Thyroid gland (tissue), 4 donors: ENCODE measurements at regions not wholly inside any gene's neighbourhood (a gene's known extent, or its start where the extent isn't known, plus 50 kb on each side); places are given as distances from the start of the nearest gene placed in this dataset.

Experiments used
- POLR2A ChIP-seq, 2 donors: fragments of 450-650 bp; IDR thresholded peaks; one replicate each; pipeline ENCODE4 v1.6.1; 2017; ENCODE audit warnings: antibody characterized with exemption in 2 of 2, mild to moderate bottlenecking in 2 of 2, moderate library complexity in 1 of 2
- TF ChIP-seq, protein P1 (sequence below), 6 experiments: fragments of 200-600 bp in 3 of 6; fragments of 450-650 bp in 3 of 6; sonication (generic) in 3 of 6; IDR thresholded peaks; one replicate each; pipeline ENCODE4 v1.5.1; 2016 to 2019; ENCODE audit warnings: antibody characterized with exemption in 6 of 6, mild to moderate bottlenecking in 2 of 6, inconsistent platforms in 1 of 6, moderate library complexity in 1 of 6

- TF ChIP-seq, protein P1, sequence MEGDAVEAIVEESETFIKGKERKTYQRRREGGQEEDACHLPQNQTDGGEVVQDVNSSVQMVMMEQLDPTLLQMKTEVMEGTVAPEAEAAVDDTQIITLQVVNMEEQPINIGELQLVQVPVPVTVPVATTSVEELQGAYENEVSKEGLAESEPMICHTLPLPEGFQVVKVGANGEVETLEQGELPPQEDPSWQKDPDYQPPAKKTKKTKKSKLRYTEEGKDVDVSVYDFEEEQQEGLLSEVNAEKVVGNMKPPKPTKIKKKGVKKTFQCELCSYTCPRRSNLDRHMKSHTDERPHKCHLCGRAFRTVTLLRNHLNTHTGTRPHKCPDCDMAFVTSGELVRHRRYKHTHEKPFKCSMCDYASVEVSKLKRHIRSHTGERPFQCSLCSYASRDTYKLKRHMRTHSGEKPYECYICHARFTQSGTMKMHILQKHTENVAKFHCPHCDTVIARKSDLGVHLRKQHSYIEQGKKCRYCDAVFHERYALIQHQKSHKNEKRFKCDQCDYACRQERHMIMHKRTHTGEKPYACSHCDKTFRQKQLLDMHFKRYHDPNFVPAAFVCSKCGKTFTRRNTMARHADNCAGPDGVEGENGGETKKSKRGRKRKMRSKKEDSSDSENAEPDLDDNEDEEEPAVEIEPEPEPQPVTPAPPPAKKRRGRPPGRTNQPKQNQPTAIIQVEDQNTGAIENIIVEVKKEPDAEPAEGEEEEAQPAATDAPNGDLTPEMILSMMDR (IDR thresholded peaks at IDR 0.05), result no peak
- no peak for TF ChIP-seq POLR2A (IDR thresholded peaks at IDR 0.05)
Observed at GRCh38 chr18:38028946-38029345, 463.3 kb upstream of the CELF4 start.
